ENCODE measurements at regions not wholly inside any gene's neighbourhood (a gene's known extent, or its start where the extent isn't known, plus 50 kb on each side); places are given as distances from the start of the nearest gene placed in this dataset.

- no peak for TF ChIP-seq CTCF (IDR thresholded peaks at IDR 0.05; ENCODE audit: low read depth, low read length, missing input control)
- no peak for TF ChIP-seq MAX (IDR thresholded peaks at IDR 0.05)
- no peak for TF ChIP-seq EGR1 (IDR thresholded peaks at IDR 0.05; ENCODE audit: low read depth in 2 of 2)
- no peak for TF ChIP-seq REST (IDR thresholded peaks at IDR 0.05)
- TF ChIP-seq RAD21 (IDR thresholded peaks at IDR 0.05) = no peak
- TF ChIP-seq HNF4A (conservative IDR thresholded peaks at IDR 0.05) = no peak
- TF ChIP-seq JUND (IDR thresholded peaks at IDR 0.05) = no peak
- no peak for TF ChIP-seq ATF3 (IDR thresholded peaks at IDR 0.05)
Observed at GRCh38 chr5:106578736-106579135, 1092.0 kb downstream of the EFNA5 start.

Measured in liver (tissue), 3 donors.